Activated CD8-positive, alpha-beta memory T cell treated with anti-CD3 and anti-CD28 coated beads, Interleukin-2, amount 10 ng/mL, durations not matched to agents 7 days and 5 days (primary cell): ENCODE measurements at regions not wholly inside any gene's neighbourhood (a gene's known extent, or its start where the extent isn't known, plus 50 kb on each side); places are given as distances from the start of the nearest gene placed in this dataset.

Experiments used
- ATAC-seq: fragments of 150-1000 bp; cut with Tn5 transposase; one replicate; pipeline ENCODE4 v1.10.0; 2021; ENCODE audit warnings: moderate library complexity
- CTCF ChIA-PET: fragments of 350-600 bp; sonication (Branson Sonifier 250); formaldehyde crosslinking; loops from one replicate; lab custom pipeline; 2021; ENCODE audit warnings: antibody characterized with exemption; lab: Charles Lee
- DNase-seq: peaks from one replicate; pipeline ENCODE4 v3.0.0-alpha.2; 2020
- H3K27ac Mint-ChIP-seq: one replicate; pipeline ENCODE4 v1.8.0; 2021; ENCODE audit warnings: mild to moderate bottlenecking, mixed read lengths
- H3K27me3 Mint-ChIP-seq: one replicate; pipeline ENCODE4 v1.8.0; 2021; ENCODE audit warnings: mixed read lengths
- H3K36me3 Mint-ChIP-seq: one replicate; pipeline ENCODE4 v1.8.0; 2021; ENCODE audit warnings: mild to moderate bottlenecking, mixed read lengths
- H3K4me1 Mint-ChIP-seq: one replicate; pipeline ENCODE4 v1.8.0; 2021; ENCODE audit warnings: mixed read lengths
- H3K4me3 Mint-ChIP-seq: one replicate; pipeline ENCODE4 v1.8.0; 2021; ENCODE audit warnings: mild to moderate bottlenecking, moderate library complexity, mixed read lengths
- H3K9me3 Mint-ChIP-seq: one replicate; pipeline ENCODE4 v1.8.0; 2022; ENCODE audit warnings: low read depth, mixed read lengths

DNA sequence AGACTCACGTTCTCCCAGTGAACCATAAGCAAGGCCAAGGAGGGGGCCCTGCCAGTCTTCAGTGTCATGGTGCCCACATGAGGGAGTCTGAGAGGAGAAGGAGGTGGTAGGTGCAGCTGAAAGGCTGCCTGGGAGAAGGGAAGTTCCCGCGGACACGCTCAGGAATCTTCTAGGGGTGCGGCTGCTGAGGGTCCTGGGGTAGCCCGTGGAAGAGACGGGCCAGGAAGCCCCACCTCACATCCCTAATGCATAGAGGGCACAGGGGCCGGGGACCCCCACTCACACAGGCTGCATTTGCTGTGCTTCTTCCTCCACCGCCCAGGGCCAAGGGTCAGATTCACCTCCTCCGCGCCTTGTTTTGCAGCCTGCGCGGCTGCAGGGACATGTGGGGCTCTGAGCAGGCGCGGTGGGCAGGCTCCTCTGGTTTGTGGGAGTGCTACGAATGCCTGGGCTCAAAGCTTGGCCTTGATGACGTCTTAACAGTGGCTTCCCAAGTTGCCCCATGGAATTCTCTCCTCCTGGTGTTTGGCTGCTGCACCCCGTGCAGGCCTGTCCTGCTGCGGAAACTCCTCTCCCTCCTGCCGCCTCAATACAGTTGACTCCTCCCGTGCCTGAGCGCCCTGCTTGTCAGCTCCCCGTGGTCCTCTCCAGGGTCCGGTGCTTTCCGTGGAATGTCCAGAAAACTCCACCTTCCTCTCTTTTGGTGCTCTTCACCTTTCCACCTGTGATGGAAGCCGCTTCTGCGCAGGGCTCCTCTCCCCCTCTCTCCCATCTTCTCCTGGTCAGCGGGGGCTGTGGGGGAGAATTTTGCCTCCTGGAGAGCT, 95.7 kb downstream of the VAPA start:
- Mint-ChIP-seq H3K36me3 (no peaks in the 10 kb centered on the region), H3K4me1 (no peaks in the 10 kb centered on the region), H3K9me3 (no peaks in the 10 kb centered on the region), H3K27me3 (peaks cover 5% of the 10 kb centered on the region), H3K4me3 (no peak overlapping the region), H3K27ac (no peak overlapping the region)
- DNase-seq, result no peak
- CTCF ChIA-PET, result no interaction called here
- ATAC-seq, result no peak

DNA sequence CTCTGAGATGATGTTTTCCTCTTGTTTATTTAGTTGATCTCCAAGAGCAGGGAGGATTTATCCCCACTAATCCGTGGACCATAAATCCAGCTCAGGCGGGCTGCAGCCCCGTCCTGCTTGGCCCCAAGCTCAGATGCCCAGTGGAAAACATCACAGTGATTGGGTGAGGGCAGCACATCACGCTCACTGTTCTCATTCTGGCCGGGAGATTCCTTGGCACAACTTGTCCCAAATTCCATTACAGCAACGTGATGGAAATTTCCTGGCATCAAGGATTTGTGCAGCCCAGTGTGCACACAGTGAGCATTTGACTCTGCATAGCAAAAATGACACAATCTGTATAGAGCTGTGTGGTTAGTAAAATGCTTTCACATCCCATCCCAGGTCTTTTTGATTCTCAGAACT, 96.8 kb downstream of the VAPA start:
- H3K4me1 Mint-ChIP-seq, result no peaks in the 10 kb centered on the region
- ATAC-seq (no peak), DNase-seq (no peak)
- H3K9me3 Mint-ChIP-seq, result no peaks in the 10 kb centered on the region
- CTCF ChIA-PET, result no interaction called here
- no peak overlapping the region for H3K27ac Mint-ChIP-seq
- no peaks in the 10 kb centered on the region for H3K36me3 Mint-ChIP-seq
- H3K27me3 Mint-ChIP-seq, result peaks cover 7% of the 10 kb centered on the region
- H3K4me3 Mint-ChIP-seq, result no peak overlapping the region

DNA sequence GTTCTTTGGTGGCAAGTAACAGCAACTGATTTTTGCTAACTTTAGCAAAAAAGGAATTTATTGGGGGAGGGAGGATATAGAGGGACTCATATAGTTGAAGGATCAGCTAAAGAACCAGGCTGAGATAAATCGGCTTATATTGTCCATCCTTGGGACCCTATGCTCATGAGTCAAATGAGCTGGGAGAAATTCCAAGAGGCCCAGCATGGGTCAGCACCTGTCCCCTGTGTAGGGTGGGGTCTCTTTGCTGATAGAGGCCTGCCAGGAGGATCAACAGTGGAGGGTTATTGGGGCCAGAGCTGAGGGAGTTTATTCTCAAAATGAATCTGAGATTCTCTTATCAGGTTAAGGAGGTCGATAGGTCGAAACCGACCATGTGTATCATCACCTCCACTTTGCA, 97.2 kb downstream of the VAPA start:
- H3K27ac Mint-ChIP-seq, result no peak overlapping the region
- H3K4me3 Mint-ChIP-seq, result no peak overlapping the region
- peaks cover 7% of the 10 kb centered on the region for H3K27me3 Mint-ChIP-seq
- DNase-seq (no peak), ATAC-seq (no peak)
- peaks cover 1% of the 10 kb centered on the region for H3K4me1 Mint-ChIP-seq
- CTCF ChIA-PET, result no interaction called here
- H3K9me3 Mint-ChIP-seq, result no peaks in the 10 kb centered on the region
- H3K36me3 Mint-ChIP-seq, result no peaks in the 10 kb centered on the region

DNA sequence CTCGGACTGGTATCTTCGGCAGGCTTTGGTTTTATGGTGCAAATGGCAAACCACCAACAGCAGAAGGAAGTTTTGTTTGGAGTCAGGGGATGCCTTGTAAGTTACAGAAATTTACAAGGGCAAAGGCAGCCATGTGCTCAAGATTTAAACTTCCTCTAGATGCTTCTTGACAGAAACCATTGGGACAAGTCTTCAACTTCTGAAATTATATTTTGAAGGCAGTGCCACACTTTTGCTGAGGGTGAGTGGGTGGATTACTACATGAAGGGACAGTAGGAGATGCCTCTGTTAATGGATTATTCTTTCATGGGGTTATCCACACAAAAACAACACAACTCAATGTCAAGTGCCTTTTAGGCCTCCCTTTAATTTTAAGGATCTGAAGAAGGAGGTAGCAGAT, 97.9 kb downstream of the VAPA start:
- Mint-ChIP-seq H3K27ac (no peak overlapping the region), H3K27me3 (peaks cover 5% of the 10 kb centered on the region), H3K4me1 (peaks cover 7% of the 10 kb centered on the region), H3K9me3 (no peaks in the 10 kb centered on the region), H3K4me3 (no peak overlapping the region), H3K36me3 (no peaks in the 10 kb centered on the region)
- CTCF ChIA-PET, result interaction anchor here (1.6 kb wide), 1 partner anchor 16 kb away, joined by 3 read pairs; no protein-coding TSS in a partner anchor
- DNase-seq (no peak), ATAC-seq (no peak)

DNA sequence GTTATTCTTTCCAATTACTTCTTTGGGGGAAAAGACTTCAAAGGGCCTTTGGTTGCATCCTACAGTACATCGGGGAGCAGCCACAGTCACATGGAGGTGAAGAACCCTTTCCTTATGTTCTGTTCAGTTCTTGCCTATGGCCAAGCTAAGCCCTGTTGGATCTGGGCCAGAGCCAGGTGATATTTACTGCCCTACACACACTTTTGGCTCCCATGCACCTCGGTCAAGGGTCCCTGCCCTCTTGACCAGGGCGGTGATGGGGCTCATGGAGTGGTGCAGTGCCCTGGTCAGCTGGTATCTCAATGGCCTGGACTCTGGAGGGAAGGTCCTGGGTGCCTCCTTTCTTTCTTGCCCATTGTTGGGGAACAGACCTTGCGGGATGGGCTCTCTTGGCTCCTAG, 98.7 kb downstream of the VAPA start:
- Mint-ChIP-seq H3K27ac (no peak overlapping the region), H3K27me3 (peaks cover 4% of the 10 kb centered on the region), H3K9me3 (no peaks in the 10 kb centered on the region), H3K4me1 (peaks cover 7% of the 10 kb centered on the region), H3K36me3 (no peaks in the 10 kb centered on the region), H3K4me3 (no peak overlapping the region)
- ATAC-seq, result no peak
- CTCF ChIA-PET, result interaction anchor here (1.6 kb wide), 1 partner anchor 15 kb away, joined by 3 read pairs; no protein-coding TSS in a partner anchor
- DNase-seq, result no peak

DNA sequence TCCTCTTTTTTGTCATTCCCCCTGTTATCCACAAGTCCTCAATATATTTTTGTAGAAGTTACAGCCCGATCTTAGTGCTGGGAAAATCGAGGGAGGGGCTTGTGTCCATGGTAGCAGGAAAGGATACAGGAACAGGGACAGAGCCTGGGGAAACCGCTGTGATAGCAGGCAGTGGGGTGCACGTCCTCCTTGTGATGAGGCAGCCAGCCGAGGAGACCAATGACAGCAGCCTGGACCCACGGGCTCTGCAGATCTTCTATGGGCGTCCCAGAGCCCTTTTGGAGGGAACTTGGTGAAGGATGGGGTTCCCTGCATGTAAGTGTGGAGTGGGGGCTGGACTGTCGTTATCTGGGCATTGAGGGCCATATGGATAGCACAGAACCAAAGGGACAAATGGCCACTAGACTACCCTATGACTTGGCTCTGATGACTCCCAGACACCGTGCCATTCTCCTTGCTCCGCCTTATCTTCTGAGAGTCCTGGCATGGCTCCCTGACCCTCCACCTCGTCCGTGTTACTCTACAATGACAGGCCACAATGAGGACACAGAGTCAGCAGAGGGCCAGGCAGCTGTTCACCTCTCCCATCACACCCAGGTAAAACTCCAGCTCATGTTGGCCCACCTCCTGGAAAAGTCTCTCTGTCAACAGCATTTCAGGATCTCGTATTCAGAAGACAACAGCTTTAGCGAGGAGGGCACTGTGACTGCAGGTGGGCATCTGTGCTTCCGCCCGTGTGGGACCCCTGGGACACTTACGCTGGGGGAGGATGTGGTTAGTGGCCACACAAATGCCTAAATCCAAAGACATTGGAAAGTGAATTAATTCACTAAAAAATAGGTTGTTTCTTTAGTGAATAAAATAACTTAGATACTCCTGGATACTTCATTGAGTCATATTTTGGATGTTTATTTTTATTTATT, 100.1 kb downstream of the VAPA start:
- H3K27ac Mint-ChIP-seq, result no peak overlapping the region
- no peaks in the 10 kb centered on the region for H3K36me3 Mint-ChIP-seq
- CTCF ChIA-PET, result no interaction called here
- H3K4me3 Mint-ChIP-seq, result no peak overlapping the region
- peaks cover 4% of the 10 kb centered on the region for H3K27me3 Mint-ChIP-seq
- ATAC-seq (no peak), DNase-seq (no peak)
- peaks cover 7% of the 10 kb centered on the region for H3K4me1 Mint-ChIP-seq
- H3K9me3 Mint-ChIP-seq, result no peaks in the 10 kb centered on the region

DNA sequence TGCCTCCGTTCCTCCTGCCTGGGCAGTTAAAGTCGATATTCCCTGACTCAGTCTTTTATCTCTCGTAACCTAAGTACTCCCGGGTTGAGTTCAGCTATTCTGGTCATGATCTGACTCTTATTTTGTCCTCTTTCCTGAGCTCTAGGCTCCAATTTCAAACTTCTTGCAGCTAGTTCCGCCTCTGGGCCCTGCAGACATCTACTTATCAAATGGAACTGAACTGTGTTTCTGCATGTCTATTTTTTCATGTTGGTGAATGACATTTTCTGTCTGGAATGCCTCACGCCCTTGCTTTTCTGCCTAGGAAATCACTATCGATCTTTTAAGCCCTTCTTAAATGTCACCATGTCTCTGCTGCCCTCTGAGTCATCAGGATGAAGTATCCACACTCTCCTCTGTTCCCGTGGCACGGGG, 101.5 kb downstream of the VAPA start:
- CTCF ChIA-PET, result no interaction called here
- DNase-seq (no peak), ATAC-seq (no peak)
- H3K4me3 Mint-ChIP-seq, result no peak overlapping the region
- no peaks in the 10 kb centered on the region for H3K9me3 Mint-ChIP-seq
- no peak overlapping the region for H3K27ac Mint-ChIP-seq
- peaks cover 7% of the 10 kb centered on the region for H3K4me1 Mint-ChIP-seq
- peaks cover 4% of the 10 kb centered on the region for H3K27me3 Mint-ChIP-seq
- no peaks in the 10 kb centered on the region for H3K36me3 Mint-ChIP-seq

DNA sequence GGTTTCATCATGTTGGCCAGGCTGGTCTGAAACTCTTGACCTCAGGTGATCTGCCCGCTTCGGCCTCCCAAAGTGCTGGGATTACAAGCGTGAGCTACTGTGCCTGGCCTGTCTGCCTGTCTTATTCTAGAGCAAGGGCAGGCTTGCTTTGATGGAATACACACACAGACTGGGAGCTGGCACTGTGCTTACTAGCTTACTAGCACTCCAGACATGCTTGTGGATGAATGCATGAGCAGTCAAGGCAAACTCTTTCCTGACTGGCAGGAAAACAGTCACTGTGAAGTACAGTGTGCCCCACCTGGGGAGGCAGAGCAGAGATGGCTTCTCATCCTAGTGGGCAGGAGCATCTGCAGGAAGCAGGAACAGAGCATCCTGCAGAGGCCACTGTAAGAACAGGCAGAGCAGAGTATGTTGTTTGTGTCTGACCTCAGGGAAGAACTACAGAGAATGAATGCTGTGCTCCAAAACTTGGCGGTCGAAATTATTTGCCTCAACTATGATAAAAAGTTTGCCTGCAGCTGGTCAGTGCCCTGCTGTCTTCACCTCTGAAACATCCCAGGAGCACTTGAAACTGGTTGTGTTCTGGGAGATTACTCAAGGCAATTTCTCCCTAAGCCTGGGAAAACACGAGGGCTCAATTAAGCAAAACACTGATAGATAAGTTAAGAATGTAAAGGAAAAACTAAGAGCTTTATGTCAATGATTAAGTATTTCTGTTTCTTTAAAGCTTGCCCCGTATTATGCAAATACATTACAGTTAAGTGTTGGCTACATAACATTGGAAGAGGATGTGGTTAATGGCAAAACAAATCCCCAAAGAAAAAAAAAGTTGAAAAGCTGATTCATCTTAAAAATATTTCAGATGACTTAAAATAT, 102.4 kb downstream of the VAPA start:
- Mint-ChIP-seq H3K9me3 (no peaks in the 10 kb centered on the region), H3K27ac (no peak overlapping the region), H3K27me3 (peaks cover 4% of the 10 kb centered on the region), H3K4me3 (no peak overlapping the region), H3K36me3 (no peaks in the 10 kb centered on the region), H3K4me1 (peaks cover 7% of the 10 kb centered on the region)
- DNase-seq, result no peak
- CTCF ChIA-PET, result no interaction called here
- no peak for ATAC-seq

DNA sequence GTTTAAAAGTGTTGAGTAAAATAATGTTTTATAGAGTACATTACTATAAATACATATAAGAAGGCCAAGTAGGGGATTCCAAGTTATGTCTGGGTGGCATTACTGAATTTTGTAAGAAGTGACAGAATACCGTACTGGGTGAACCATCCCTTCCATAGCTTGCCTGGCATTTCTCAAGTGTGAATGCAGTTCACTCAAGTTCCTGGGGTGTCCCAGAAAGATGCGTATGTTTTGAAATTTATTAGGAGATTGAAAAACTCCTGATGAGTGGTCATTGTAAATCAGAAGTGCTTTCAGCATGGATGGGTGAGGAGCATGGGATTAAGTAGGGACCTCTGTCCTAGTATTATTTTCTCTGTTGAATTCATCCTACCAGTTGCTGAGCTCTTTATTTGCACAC, 103.2 kb downstream of the VAPA start:
- H3K4me1 Mint-ChIP-seq, result peaks cover 7% of the 10 kb centered on the region
- ATAC-seq (no peak), DNase-seq (no peak)
- peaks cover 8% of the 10 kb centered on the region for H3K27me3 Mint-ChIP-seq
- no peaks in the 10 kb centered on the region for H3K9me3 Mint-ChIP-seq
- no peak overlapping the region for H3K4me3 Mint-ChIP-seq
- no peaks in the 10 kb centered on the region for H3K36me3 Mint-ChIP-seq
- CTCF ChIA-PET, result no interaction called here
- no peak overlapping the region for H3K27ac Mint-ChIP-seq

DNA sequence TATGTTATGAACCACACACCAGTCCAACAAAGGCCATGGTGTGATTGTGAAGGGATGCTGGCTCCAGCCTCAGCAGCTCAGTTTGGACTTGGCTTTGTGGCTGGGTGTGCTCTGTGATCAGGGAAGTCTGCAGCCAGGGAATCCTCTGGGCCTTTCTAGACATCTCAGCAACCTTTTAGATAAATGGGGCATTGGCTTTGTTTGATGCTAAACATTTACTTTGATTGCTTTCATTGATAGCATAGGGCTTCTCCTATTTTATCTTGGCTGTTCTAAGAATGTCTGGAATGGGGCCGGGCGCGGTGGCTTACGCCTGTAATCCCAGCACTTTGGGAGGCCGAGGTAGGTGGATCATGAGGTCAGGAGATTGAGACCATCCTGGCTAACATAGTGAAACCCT, 104.5 kb downstream of the VAPA start:
- CTCF ChIA-PET, result no interaction called here
- Mint-ChIP-seq H3K27me3 (peaks cover 8% of the 10 kb centered on the region), H3K27ac (no peak overlapping the region), H3K9me3 (no peaks in the 10 kb centered on the region), H3K4me3 (no peak overlapping the region), H3K4me1 (peaks cover 7% of the 10 kb centered on the region), H3K36me3 (no peaks in the 10 kb centered on the region)
- DNase-seq (no peak), ATAC-seq (no peak)

DNA sequence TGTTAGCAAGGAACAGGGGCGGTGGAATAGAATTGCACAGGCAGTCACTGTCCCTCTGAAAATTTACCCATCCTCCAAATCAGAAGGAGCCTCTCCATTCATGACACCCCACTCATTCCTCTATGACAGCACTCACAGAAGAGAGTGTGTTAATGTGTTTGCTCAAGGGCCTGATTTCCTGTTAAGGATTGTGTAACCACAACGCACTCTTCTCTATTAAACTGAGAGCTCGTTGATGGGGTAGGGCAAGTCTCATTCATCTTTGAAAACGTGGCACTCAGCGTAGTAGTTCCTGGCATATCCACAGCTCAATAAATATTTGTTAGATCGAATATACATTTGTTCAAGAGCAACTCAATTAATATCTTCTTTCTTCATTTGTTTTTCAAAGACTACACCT, 106.4 kb downstream of the VAPA start:
- H3K9me3 Mint-ChIP-seq, result no peaks in the 10 kb centered on the region
- peaks cover 9% of the 10 kb centered on the region for H3K27me3 Mint-ChIP-seq
- no peak overlapping the region for H3K4me3 Mint-ChIP-seq
- H3K36me3 Mint-ChIP-seq, result no peaks in the 10 kb centered on the region
- H3K4me1 Mint-ChIP-seq, result peaks cover 7% of the 10 kb centered on the region
- ATAC-seq, result no peak
- H3K27ac Mint-ChIP-seq, result no peak overlapping the region
- CTCF ChIA-PET, result no interaction called here
- no peak for DNase-seq

DNA sequence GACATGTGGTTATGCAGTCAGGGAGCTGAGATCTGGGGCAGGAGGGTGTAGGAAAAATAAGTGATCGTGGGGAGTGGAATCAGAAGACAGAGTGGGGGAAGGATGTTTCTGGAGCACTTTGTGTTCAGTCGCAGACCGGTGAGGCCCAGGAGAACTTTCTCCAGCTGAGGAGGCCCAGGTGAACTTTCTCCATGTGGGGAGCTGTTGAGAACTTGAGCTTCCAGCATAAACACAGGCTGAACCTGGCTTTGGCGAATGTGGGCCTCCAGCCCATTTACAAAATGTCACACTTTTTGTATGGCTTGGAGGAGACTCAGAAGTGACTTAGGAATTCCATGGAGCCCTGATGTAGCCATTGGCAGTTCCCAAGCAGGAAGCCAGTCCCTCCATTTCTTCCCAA, 108.5 kb downstream of the VAPA start:
- H3K36me3 Mint-ChIP-seq, result no peaks in the 10 kb centered on the region
- peaks cover 6% of the 10 kb centered on the region for H3K27me3 Mint-ChIP-seq
- DNase-seq (no peak), ATAC-seq (no peak)
- CTCF ChIA-PET, result no interaction called here
- no peak overlapping the region for H3K27ac Mint-ChIP-seq
- no peak overlapping the region for H3K4me3 Mint-ChIP-seq
- no peaks in the 10 kb centered on the region for H3K9me3 Mint-ChIP-seq
- H3K4me1 Mint-ChIP-seq, result no peaks in the 10 kb centered on the region
